ENCODE measurements at regions not wholly inside any gene's neighbourhood (a gene's known extent, or its start where the extent isn't known, plus 50 kb on each side); places are given as distances from the start of the nearest gene placed in this dataset.
"Not testable (repeated sequence)": the region's sequence is repeated elsewhere in the genome, so short reads cannot be mapped to it uniquely, and the experiment has no call there.

DNA sequence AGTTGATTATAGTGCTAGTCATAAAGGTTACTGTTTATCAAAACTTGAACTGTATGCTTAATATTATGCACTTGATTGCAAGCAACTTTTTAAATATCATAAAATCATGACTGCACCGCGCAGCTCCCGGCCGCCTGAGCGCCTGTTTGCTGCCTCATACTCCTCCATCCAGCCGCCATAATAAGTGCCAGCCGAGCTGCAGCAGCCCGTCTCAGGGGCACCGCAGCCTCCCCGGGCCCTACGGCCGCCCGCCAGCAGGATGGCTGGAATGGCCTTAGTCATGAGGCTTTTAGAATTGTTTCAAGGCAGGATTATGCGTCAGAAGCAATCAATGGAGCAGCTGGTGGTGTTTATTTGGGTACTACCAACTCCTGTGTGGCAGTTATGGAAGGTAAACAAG is 337.2 kb downstream of the PAX3 start:
- Histone ChIP-seq H3K4me3 (no peak overlapping the region), H3K27ac (no peak overlapping the region), H3K4me1 (no peaks in the 10 kb centered on the region), H3K36me3 (no peaks in the 10 kb centered on the region), H3K27me3 (replicated peaks in 1 of 7) (no peaks in the 10 kb centered on the region), H3K9me3 (no peaks in the 10 kb centered on the region)
- no peak for DNase-seq
- intact Hi-C loops (cut with DNase I; ENCODE audit: low total_unique reads) = no loop called here
- TF ChIP-seq, protein P1, sequence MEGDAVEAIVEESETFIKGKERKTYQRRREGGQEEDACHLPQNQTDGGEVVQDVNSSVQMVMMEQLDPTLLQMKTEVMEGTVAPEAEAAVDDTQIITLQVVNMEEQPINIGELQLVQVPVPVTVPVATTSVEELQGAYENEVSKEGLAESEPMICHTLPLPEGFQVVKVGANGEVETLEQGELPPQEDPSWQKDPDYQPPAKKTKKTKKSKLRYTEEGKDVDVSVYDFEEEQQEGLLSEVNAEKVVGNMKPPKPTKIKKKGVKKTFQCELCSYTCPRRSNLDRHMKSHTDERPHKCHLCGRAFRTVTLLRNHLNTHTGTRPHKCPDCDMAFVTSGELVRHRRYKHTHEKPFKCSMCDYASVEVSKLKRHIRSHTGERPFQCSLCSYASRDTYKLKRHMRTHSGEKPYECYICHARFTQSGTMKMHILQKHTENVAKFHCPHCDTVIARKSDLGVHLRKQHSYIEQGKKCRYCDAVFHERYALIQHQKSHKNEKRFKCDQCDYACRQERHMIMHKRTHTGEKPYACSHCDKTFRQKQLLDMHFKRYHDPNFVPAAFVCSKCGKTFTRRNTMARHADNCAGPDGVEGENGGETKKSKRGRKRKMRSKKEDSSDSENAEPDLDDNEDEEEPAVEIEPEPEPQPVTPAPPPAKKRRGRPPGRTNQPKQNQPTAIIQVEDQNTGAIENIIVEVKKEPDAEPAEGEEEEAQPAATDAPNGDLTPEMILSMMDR (IDR thresholded peaks at IDR 0.05 in 8 of 11, conservative IDR thresholded peaks at IDR 0.05 in 3 of 11) = no peak
- no peak for TF ChIP-seq POLR2A (IDR thresholded peaks at IDR 0.05)
- no peak for TF ChIP-seq POLR2AphosphoS5 (IDR thresholded peaks at IDR 0.05)
- WGBS, 5 donors = 86 to 94% (median 92%) methylated on average over 14 of the region's 14 CpGs

DNA sequence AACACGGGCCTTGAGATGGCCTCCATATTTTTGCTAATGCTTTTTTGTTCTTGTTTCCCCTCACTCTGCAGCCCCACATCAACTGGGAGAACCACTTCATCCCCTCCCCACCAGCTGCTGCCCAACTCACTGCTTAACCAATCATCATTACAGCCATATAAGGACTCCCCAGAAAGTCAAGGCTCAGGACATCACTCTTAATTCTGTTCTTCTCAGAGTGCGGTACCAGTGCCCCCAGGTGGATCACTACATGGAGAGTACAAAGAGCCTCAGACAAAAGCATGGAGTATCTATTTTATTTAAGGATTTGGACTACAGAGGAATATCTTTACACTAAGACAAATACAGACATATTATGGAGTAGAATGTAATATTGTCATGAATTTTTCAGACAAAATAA is 340.6 kb downstream of the PAX3 start:
- no peaks in the 10 kb centered on the region for H3K36me3 ChIP-seq
- no peak for DNase-seq
- no peak overlapping the region for H3K4me3 ChIP-seq
- intact Hi-C loops (cut with DNase I; ENCODE audit: low total_unique reads) = no loop called here
- no peaks in the 10 kb centered on the region for H3K27me3 ChIP-seq (replicated peaks in 1 of 7)
- TF ChIP-seq POLR2A (IDR thresholded peaks at IDR 0.05) (no peak), POLR2AphosphoS5 (IDR thresholded peaks at IDR 0.05) (no peak)
- TF ChIP-seq, protein P1 (IDR thresholded peaks at IDR 0.05 in 8 of 11, conservative IDR thresholded peaks at IDR 0.05 in 3 of 11) = no peak
- WGBS, 5 donors = 79 to 91% (median 83%) methylated on average over 2 of the region's 2 CpGs
- no peaks in the 10 kb centered on the region for H3K9me3 ChIP-seq
- no peaks in the 10 kb centered on the region for H3K4me1 ChIP-seq
- no peak overlapping the region for H3K27ac ChIP-seq

DNA sequence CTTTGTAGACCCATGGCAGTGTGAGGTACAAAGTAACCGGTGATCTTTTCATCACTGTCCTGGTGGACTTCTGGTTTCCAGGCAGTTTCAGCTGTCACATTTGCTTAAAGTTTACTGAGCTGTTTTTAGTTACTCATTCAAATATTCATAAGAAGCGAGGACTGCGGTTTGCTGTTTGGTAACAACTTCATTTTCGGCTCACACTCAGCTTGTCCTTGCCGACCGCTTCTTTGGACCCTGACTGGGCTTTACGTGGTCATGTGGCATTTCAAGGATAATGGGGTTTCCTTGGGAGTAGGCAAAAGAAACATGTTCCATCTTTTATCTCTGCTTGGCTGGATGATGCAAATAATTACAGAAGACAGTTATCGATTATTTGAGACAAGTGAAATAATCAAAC is 350.7 kb downstream of the PAX3 start:
- no peak for DNase-seq
- Histone ChIP-seq H3K4me3 (no peak overlapping the region), H3K27me3 (replicated peaks in 1 of 7) (no peaks in the 10 kb centered on the region), H3K4me1 (no peaks in the 10 kb centered on the region), H3K9me3 (no peaks in the 10 kb centered on the region), H3K36me3 (no peaks in the 10 kb centered on the region), H3K27ac (no peak overlapping the region)
- intact Hi-C loops (cut with DNase I; ENCODE audit: low total_unique reads) = no loop called here
- WGBS, 5 donors = 91 to 95% (median 93%) methylated on average over 8 of the region's 8 CpGs
- TF ChIP-seq POLR2A (IDR thresholded peaks at IDR 0.05) (no peak), POLR2AphosphoS5 (IDR thresholded peaks at IDR 0.05) (no peak)
- TF ChIP-seq, protein P1 (IDR thresholded peaks at IDR 0.05 in 8 of 11, conservative IDR thresholded peaks at IDR 0.05 in 3 of 11) = no peak

DNA sequence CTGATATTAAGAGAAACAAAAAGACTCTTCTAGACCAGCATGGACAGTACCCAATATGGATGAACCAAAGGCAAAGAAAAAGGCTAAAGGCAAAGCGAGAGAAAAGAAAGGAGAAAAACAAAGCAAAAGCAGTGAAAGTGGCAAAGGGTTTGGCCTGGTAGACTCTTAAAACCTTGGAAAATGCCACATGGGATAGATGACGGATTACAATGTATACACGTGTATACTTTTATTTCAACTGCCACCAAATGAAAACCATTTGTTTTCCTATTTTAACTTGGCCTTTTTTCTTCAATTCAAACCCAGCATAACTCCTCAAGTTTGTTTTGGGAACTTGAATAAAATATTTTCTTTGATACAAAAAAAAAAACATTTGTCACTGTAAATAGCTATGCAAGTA is 354.3 kb downstream of the PAX3 start:
- DNase-seq; H3K27me3 ChIP-seq (replicated peaks in 1 of 7); intact Hi-C loops (cut with DNase I; ENCODE audit: low total_unique reads); H3K27ac ChIP-seq; H3K4me1 ChIP-seq; H3K9me3 ChIP-seq; H3K4me3 ChIP-seq; H3K36me3 ChIP-seq: not testable (repeated sequence)
- WGBS, 5 donors = 89 to 95% (median 91%) methylated on average over 3 of the region's 3 CpGs
